Fibroblast of gingiva (primary cell): ENCODE measurements at regions not wholly inside any gene's neighbourhood (a gene's known extent, or its start where the extent isn't known, plus 50 kb on each side); places are given as distances from the start of the nearest gene placed in this dataset.

Source experiments
- DNase-seq: peaks from one replicate; pipeline ENCODE4 v3.0.0-alpha.2; 2011; ENCODE audit warnings: low read depth

GRCh38 chr2:7930800-7931635, 750.8 kb upstream of the ID2 start:
- no peak for DNase-seq

- DNase-seq = no peak
Measured at GRCh38 chr2:7931808-7932207, 750.0 kb upstream of the ID2 start.

GRCh38 chr2:7933672-7934071, 748.2 kb upstream of the ID2 start:
- DNase-seq = no peak

- no peak for DNase-seq
Measured at GRCh38 chr2:7934476-7934875, 747.4 kb upstream of the ID2 start.

GRCh38 chr2:7937082-7937481, 744.8 kb upstream of the ID2 start:
- no peak for DNase-seq

GRCh38 chr2:7940723-7941122, 741.1 kb upstream of the ID2 start:
- DNase-seq = no peak

- DNase-seq = no peak
Measured at GRCh38 chr2:7943446-7943845, 738.4 kb upstream of the ID2 start.

GRCh38 chr2:7945026-7945425, 736.8 kb upstream of the ID2 start:
- DNase-seq = no peak

- peak; percentile 13 for DNase-seq
Measured at GRCh38 chr2:7950035-7950612, 731.7 kb upstream of the ID2 start.

GRCh38 chr2:7951001-7951400, 730.9 kb upstream of the ID2 start:
- DNase-seq = no peak

GRCh38 chr2:7951490-7951889, 730.4 kb upstream of the ID2 start:
- DNase-seq = no peak

GRCh38 chr2:7952046-7952745, 729.7 kb upstream of the ID2 start:
- DNase-seq = no peak

- no peak for DNase-seq
Measured at GRCh38 chr2:7953195-7953594, 728.7 kb upstream of the ID2 start.

- no peak for DNase-seq
Measured at GRCh38 chr2:7954234-7954633, 727.6 kb upstream of the ID2 start.

- no peak for DNase-seq
Measured at GRCh38 chr2:7956126-7956689, 725.6 kb upstream of the ID2 start.

GRCh38 chr2:7961550-7961949, 720.3 kb upstream of the ID2 start:
- no peak for DNase-seq

GRCh38 chr2:7962161-7962560, 719.7 kb upstream of the ID2 start:
- no peak for DNase-seq

- DNase-seq = no peak
Measured at GRCh38 chr2:7963787-7964186, 718.1 kb upstream of the ID2 start.

GRCh38 chr2:7966032-7966431, 715.8 kb upstream of the ID2 start:
- DNase-seq = no peak

GRCh38 chr2:7967707-7968405, 714.0 kb upstream of the ID2 start:
- no peak for DNase-seq

GRCh38 chr2:7969756-7970515, 711.9 kb upstream of the ID2 start:
- DNase-seq = no peak

GRCh38 chr2:7971248-7971647, 710.6 kb upstream of the ID2 start:
- no peak for DNase-seq
